22Rv1 (cell line): ENCODE measurements at regions not wholly inside any gene's neighbourhood (a gene's known extent, or its start where the extent isn't known, plus 50 kb on each side); places are given as distances from the start of the nearest gene placed in this dataset.

Source experiments
- H3K27ac ChIP-seq: fragments of 450-650 bp; 2 replicates; pipeline ENCODE4 v1.5.1; 2017
- CTCF ChIP-seq: fragments of 450-650 bp; IDR thresholded peaks from 2 replicates; pipeline ENCODE4 v1.5.1; 2017; ENCODE audit warnings: mild to moderate bottlenecking
- ZFX ChIP-seq: fragments of 450-650 bp; IDR thresholded peaks from 2 replicates; pipeline ENCODE4 v1.6.1; 2017; ENCODE audit warnings: antibody characterized with exemption, borderline replicate concordance

DNA sequence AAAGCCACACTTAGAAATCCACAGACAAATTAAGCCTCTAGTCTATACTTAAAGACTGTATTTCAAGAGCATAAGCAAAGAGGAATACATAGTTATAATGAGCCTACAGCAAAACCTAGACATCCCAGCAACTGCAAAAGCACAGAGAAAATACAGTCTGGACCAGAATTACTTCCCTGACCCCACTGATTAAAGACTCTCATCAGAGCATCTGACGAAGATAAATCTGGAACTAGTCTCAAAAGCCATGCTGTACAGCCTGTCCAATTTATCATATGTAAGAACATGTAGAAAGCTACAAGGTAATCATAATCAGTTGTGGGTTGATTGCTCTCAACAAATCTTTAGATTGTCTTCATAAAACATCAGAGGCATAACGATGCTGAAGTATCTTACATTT lies 285.1 kb upstream of the CAND1 start:
- no peak for TF ChIP-seq ZFX
- TF ChIP-seq CTCF, result no peak
- H3K27ac ChIP-seq, result no peak overlapping the region

GRCh38 chr12:66984962-66985361 lies 284.2 kb upstream of the CAND1 start:
- TF ChIP-seq ZFX (no peak), CTCF (no peak)
- no peak overlapping the region for H3K27ac ChIP-seq

- TF ChIP-seq ZFX (no peak), CTCF (no peak)
- H3K27ac ChIP-seq, result no peak overlapping the region
Observed at GRCh38 chr12:66999141-66999540, 270.0 kb upstream of the CAND1 start.

GRCh38 chr12:67001251-67001650 lies 267.9 kb upstream of the CAND1 start:
- TF ChIP-seq CTCF, result no peak
- TF ChIP-seq ZFX, result no peak
- no peak overlapping the region for H3K27ac ChIP-seq

- TF ChIP-seq ZFX (no peak), CTCF (no peak)
- no peak overlapping the region for H3K27ac ChIP-seq
Observed at GRCh38 chr12:67002720-67003119, 266.4 kb upstream of the CAND1 start.

DNA sequence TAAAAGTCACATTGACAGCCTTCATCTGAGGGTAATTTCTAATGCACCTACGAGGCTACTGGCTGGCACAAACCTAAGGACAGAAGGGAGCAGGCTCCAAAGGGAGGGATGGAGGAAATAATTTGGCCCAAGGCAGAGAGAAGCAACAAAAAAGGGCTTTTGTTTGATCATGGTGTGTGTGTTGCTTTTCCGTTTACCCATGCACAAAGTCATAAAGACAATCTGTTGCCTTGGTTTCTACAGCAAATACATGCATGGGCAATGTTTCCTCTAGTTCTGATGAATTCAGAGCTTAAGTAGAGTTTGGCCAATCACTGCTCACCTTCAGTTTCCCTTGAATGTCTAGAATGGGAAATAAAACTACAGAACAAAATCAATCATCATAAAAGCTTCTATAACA lies 262.5 kb upstream of the CAND1 start:
- H3K27ac ChIP-seq, result no peak overlapping the region
- TF ChIP-seq CTCF (no peak), ZFX (no peak)

GRCh38 chr12:67014642-67015041 lies 254.5 kb upstream of the CAND1 start:
- H3K27ac ChIP-seq, result no peak overlapping the region
- TF ChIP-seq CTCF, result no peak
- no peak for TF ChIP-seq ZFX
